Lower leg skin (tissue), 3 donors: ENCODE measurements at regions not wholly inside any gene's neighbourhood (a gene's known extent, or its start where the extent isn't known, plus 50 kb on each side); places are given as distances from the start of the nearest gene placed in this dataset.

ENCODE experiments used
- CTCF ChIP-seq, 3 donors: fragments of 450-650 bp; IDR thresholded peaks; one replicate each; pipeline ENCODE4 v1.5.1; 2016; ENCODE audit warnings: antibody characterized with exemption in 3 of 3, mild to moderate bottlenecking in 3 of 3, moderate library complexity in 2 of 3
- POLR2A ChIP-seq, 2 donors: fragments of 450-650 bp; IDR thresholded peaks; one replicate each; pipeline ENCODE4 v1.6.1; 2016 to 2017; ENCODE audit warnings: antibody characterized with exemption in 2 of 2, mild to moderate bottlenecking in 1 of 2, moderate library complexity in 1 of 2

DNA sequence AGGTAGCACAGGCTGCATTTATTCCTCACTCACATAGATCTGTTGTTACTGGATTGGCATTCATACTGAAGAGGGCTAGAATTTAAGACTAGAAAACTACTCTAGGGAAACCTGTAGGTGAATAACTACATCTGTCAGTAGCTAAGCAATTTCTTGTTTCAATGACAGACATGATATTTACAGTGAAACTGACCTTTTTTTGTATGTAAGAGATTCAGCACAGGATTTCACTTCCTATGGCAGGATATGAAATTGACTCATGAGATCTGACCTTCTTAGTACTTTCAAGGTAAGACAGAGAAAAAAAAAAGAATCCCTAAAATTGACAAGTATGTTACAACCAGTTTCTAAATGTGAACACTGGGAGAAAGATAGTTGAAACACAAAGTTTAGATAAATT is 189.8 kb upstream of the SLC16A7 start:
- TF ChIP-seq CTCF (IDR thresholded peaks at IDR 0.05), result no peak
- TF ChIP-seq POLR2A (IDR thresholded peaks at IDR 0.05), result no peak
